K562 (cell line): ENCODE measurements at regions not wholly inside any gene's neighbourhood (a gene's known extent, or its start where the extent isn't known, plus 50 kb on each side); places are given as distances from the start of the nearest gene placed in this dataset.
A peak's percentile ranks its signal among the peaks of the same experiment; 100 is the strongest.

Source experiments
- EP400 ChIP-seq: fragments of 450-650 bp; IDR thresholded peaks from 2 replicates; pipeline ENCODE4 v1.6.1; 2017; ENCODE audit warnings: antibody characterized with exemption, mild to moderate bottlenecking, moderate library complexity
- GABPA ChIP-seq: fragments of 200-800 bp; sonication (Bioruptor generic); conservative IDR thresholded peaks from 2 replicates; pipeline ENCODE4 v1.6.1; 2016; ENCODE audit warnings: low read depth, missing genetic modification characterization, missing compliant biosample characterization
- GATAD2A ChIP-seq: fragments of 450-650 bp; IDR thresholded peaks from 2 replicates; pipeline ENCODE4 v1.6.1; 2017
- HDGF ChIP-seq: fragments of 450-650 bp; IDR thresholded peaks from 2 replicates; pipeline ENCODE4 v1.6.1; 2016
- HMG20A ChIP-seq: fragments of 450-650 bp; formaldehyde crosslinking; conservative IDR thresholded peaks from 2 replicates; pipeline ENCODE4 v1.4.0; 2020; ENCODE audit warnings: mild to moderate bottlenecking, mixed read lengths
- HNRNPH1 ChIP-seq: fragments of 200-400 bp; formaldehyde crosslinking; optimal IDR thresholded peaks from 2 replicates; pipeline ENCODE3; 2017; ENCODE audit warnings: low read depth, mild to moderate bottlenecking, low read length, moderate library complexity
- JUND ChIP-seq, 2 experiments: IDR thresholded peaks; 2 replicates in 1 of 2; 3 replicates in 1 of 2; pipeline ENCODE4 v1.6.1; 2011; ENCODE audit warnings: borderline replicate concordance in 2 of 2, low read depth in 2 of 2, low read length in 2 of 2, improper control_type of control experiment in 1 of 2, missing biosample characterization in 1 of 2, missing genetic modification characterization in 1 of 2, missing genetic modification reagents in 1 of 2
- PHTF2 ChIP-seq: fragments of 250-450 bp; sonication (Bioruptor Pico); IDR thresholded peaks from 2 replicates; pipeline ENCODE4 v1.5.0; 2021; ENCODE audit warnings: mild to moderate bottlenecking
- PTBP1 ChIP-seq: fragments of 200-400 bp; formaldehyde crosslinking; IDR thresholded peaks from 2 replicates; pipeline ENCODE4 v1.6.1; 2017; ENCODE audit warnings: low read depth, low read length
- RBM34 ChIP-seq: fragments of 200-400 bp; formaldehyde crosslinking; IDR thresholded peaks from 2 replicates; pipeline ENCODE4 v1.6.1; 2018; ENCODE audit warnings: low read length, borderline replicate concordance; ENCODE audit not compliant: insufficient read depth
- SMARCA5 ChIP-seq: fragments of 450-650 bp; IDR thresholded peaks from 2 replicates; pipeline ENCODE4 v1.6.1; 2016
- TOE1 ChIP-seq, 2 experiments: fragments of 450-650 bp in 1 of 2; sonication (generic) in 1 of 2; formaldehyde crosslinking in 1 of 2; IDR thresholded peaks; 2 replicates each; pipeline versions ENCODE4 v1.7.1 to v1.8.0; 2016 to 2022; ENCODE audit warnings: borderline replicate concordance in 2 of 2, mild to moderate bottlenecking in 2 of 2, antibody characterized with exemption in 1 of 2, inconsistent platforms in 1 of 2, low read depth in 1 of 2, missing genetic modification reagents in 1 of 2, moderate library complexity in 1 of 2
- TRIM24 ChIP-seq, 2 experiments: fragments of 450-650 bp; IDR thresholded peaks; 2 replicates each; pipeline ENCODE4 v1.6.1; 2016
- U2AF2 ChIP-seq: fragments of 200-400 bp; formaldehyde crosslinking; optimal IDR thresholded peaks from 2 replicates; pipeline ENCODE3; 2017; ENCODE audit warnings: low read depth, mild to moderate bottlenecking, low read length
- ZFX ChIP-seq: sonication (generic); formaldehyde crosslinking; IDR thresholded peaks from 2 replicates; pipeline ENCODE4 v1.8.0; 2022; ENCODE audit warnings: mild to moderate bottlenecking, missing genetic modification reagents, moderate library complexity
- ZNF121 ChIP-seq: sonication (generic); formaldehyde crosslinking; conservative IDR thresholded peaks from 2 replicates; pipeline ENCODE4 v1.8.0; 2022; ENCODE audit warnings: missing genetic modification reagents
- ZNF184 ChIP-seq: sonication (generic); formaldehyde crosslinking; IDR thresholded peaks from 2 replicates; pipeline ENCODE4 v1.5.0; 2020; ENCODE audit warnings: missing genetic modification reagents
- ZNF212 ChIP-seq: fragments of 450-650 bp; formaldehyde crosslinking; IDR thresholded peaks from 2 replicates; pipeline ENCODE4 v1.4.0; 2020; ENCODE audit warnings: mild to moderate bottlenecking
- ZNF324 ChIP-seq: fragments of 250-450 bp; sonication (Bioruptor Pico); IDR thresholded peaks from 2 replicates; pipeline ENCODE4 v1.4.0; 2020; ENCODE audit warnings: mild to moderate bottlenecking
- ZNF586 ChIP-seq: fragments of 450-650 bp; formaldehyde crosslinking; conservative IDR thresholded peaks from 2 replicates; pipeline ENCODE4 v1.4.0; 2020; ENCODE audit warnings: mild to moderate bottlenecking, moderate library complexity
- TF ChIP-seq, protein P1 (sequence below): sonication (generic); formaldehyde crosslinking; IDR thresholded peaks from 2 replicates; pipeline ENCODE4 v1.8.0; 2022; ENCODE audit warnings: mild to moderate bottlenecking, missing genetic modification reagents
- TF ChIP-seq, protein P2 (sequence below): sonication (generic); formaldehyde crosslinking; IDR thresholded peaks from 2 replicates; pipeline ENCODE4 v1.8.0; 2022; ENCODE audit warnings: missing genetic modification reagents, mild to moderate bottlenecking, moderate library complexity, borderline replicate concordance
- TF ChIP-seq, protein P3 (sequence below): fragments of 250-450 bp; sonication (Bioruptor Pico); IDR thresholded peaks from 2 replicates; pipeline ENCODE4 v1.8.0; 2021; ENCODE audit warnings: moderate library complexity, mild to moderate bottlenecking, inconsistent platforms

DNA sequence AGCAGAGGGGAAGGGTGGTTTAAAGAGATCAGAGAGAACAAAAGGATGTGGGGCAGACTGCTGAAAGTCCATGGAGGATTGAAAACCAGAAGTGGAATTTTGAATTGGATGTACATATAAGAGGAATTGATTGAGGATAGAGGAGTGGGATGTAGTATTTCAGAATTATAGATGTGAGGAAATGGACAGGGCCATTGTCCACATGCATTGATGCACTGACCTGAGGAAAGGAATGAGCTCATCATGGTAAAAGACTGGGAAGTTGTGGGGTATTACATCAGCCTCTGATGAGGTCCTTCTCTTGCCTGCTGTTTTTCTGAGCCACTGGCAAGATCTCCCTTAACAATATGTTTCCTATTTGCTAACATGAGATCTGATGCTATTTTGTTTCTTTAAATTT, 365.7 kb upstream of the FANCL start (continued):
- TF ChIP-seq, protein P1, sequence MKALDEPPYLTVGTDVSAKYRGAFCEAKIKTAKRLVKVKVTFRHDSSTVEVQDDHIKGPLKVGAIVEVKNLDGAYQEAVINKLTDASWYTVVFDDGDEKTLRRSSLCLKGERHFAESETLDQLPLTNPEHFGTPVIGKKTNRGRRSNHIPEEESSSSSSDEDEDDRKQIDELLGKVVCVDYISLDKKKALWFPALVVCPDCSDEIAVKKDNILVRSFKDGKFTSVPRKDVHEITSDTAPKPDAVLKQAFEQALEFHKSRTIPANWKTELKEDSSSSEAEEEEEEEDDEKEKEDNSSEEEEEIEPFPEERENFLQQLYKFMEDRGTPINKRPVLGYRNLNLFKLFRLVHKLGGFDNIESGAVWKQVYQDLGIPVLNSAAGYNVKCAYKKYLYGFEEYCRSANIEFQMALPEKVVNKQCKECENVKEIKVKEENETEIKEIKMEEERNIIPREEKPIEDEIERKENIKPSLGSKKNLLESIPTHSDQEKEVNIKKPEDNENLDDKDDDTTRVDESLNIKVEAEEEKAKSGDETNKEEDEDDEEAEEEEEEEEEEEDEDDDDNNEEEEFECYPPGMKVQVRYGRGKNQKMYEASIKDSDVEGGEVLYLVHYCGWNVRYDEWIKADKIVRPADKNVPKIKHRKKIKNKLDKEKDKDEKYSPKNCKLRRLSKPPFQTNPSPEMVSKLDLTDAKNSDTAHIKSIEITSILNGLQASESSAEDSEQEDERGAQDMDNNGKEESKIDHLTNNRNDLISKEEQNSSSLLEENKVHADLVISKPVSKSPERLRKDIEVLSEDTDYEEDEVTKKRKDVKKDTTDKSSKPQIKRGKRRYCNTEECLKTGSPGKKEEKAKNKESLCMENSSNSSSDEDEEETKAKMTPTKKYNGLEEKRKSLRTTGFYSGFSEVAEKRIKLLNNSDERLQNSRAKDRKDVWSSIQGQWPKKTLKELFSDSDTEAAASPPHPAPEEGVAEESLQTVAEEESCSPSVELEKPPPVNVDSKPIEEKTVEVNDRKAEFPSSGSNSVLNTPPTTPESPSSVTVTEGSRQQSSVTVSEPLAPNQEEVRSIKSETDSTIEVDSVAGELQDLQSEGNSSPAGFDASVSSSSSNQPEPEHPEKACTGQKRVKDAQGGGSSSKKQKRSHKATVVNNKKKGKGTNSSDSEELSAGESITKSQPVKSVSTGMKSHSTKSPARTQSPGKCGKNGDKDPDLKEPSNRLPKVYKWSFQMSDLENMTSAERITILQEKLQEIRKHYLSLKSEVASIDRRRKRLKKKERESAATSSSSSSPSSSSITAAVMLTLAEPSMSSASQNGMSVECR (CRISPR knock-in tag) = no peak
- TF ChIP-seq HDGF (no peak), HNRNPH1 (no peak), EP400 (peak; percentile 42; the same call in 1 of the 2 replicates), HMG20A (CRISPR knock-in tag) (no peak), PTBP1 (no peak), GABPA (tag) (peak; percentile 25; the same call in 1 of the 2 replicates), PHTF2 (CRISPR knock-in tag) (no peak), ZFX (CRISPR knock-in tag) (no peak), TOE1 (IDR thresholded peaks at IDR 0.05; ENCODE audit: borderline replicate concordance) (no peak), TOE1 (CRISPR knock-in tag; IDR thresholded peaks at IDR 0.05; ENCODE audit: borderline replicate concordance, low read depth) (no peak), ZNF586 (CRISPR knock-in tag) (no peak), ZNF212 (CRISPR knock-in tag) (no peak), TRIM24 (IDR thresholded peaks at IDR 0.05) (peak; percentile 59 to 70; a peak in 2 of 4 replicates), U2AF2 (no peak), ZNF324 (no peak), JUND (IDR thresholded peaks at IDR 0.05; ENCODE audit: borderline replicate concordance, low read depth, low read length) (peak; percentile 85), JUND (tag; IDR thresholded peaks at IDR 0.05; ENCODE audit: borderline replicate concordance, low read depth, low read length) (peak; percentile 55; the same call in 1 of the 3 replicates), GATAD2A (no peak), ZNF184 (CRISPR knock-in tag) (no peak), SMARCA5 (no peak), RBM34 (no peak), ZNF121 (no peak)
- TF ChIP-seq, protein P2, sequence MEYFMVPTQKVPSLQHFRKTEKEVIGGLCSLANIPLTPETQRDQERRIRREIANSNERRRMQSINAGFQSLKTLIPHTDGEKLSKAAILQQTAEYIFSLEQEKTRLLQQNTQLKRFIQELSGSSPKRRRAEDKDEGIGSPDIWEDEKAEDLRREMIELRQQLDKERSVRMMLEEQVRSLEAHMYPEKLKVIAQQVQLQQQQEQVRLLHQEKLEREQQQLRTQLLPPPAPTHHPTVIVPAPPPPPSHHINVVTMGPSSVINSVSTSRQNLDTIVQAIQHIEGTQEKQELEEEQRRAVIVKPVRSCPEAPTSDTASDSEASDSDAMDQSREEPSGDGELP = no peak
- TF ChIP-seq, protein P3, sequence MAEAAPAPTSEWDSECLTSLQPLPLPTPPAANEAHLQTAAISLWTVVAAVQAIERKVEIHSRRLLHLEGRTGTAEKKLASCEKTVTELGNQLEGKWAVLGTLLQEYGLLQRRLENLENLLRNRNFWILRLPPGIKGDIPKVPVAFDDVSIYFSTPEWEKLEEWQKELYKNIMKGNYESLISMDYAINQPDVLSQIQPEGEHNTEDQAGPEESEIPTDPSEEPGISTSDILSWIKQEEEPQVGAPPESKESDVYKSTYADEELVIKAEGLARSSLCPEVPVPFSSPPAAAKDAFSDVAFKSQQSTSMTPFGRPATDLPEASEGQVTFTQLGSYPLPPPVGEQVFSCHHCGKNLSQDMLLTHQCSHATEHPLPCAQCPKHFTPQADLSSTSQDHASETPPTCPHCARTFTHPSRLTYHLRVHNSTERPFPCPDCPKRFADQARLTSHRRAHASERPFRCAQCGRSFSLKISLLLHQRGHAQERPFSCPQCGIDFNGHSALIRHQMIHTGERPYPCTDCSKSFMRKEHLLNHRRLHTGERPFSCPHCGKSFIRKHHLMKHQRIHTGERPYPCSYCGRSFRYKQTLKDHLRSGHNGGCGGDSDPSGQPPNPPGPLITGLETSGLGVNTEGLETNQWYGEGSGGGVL (CRISPR knock-in tag) = no peak
